KMS-11 (cell line): ENCODE measurements at regions not wholly inside any gene's neighbourhood (a gene's known extent, or its start where the extent isn't known, plus 50 kb on each side); places are given as distances from the start of the nearest gene placed in this dataset.

Source experiments
- H2AFZ ChIP-seq: fragments of 200-600 bp; sonication (generic); 2 replicates; pipeline ENCODE4 v1.6.1; 2016; ENCODE audit warnings: antibody characterized with exemption, mixed run types, low read depth
- H3K27ac ChIP-seq: fragments of 200-600 bp; sonication (generic); 2 replicates; pipeline ENCODE4 v1.6.1; 2016; ENCODE audit warnings: mild to moderate bottlenecking, mixed run types
- H3K27me3 ChIP-seq: fragments of 200-600 bp; sonication (generic); 2 replicates; pipeline ENCODE4 v1.6.1; 2017; ENCODE audit warnings: mild to moderate bottlenecking, low read depth, mixed run types, moderate library complexity; ENCODE audit not compliant: insufficient read depth
- H3K36me3 ChIP-seq: fragments of 200-600 bp; sonication (generic); 2 replicates; pipeline ENCODE4 v1.6.1; 2017; ENCODE audit warnings: mild to moderate bottlenecking, mixed run types; ENCODE audit not compliant: insufficient read depth
- H3K4me1 ChIP-seq: fragments of 200-600 bp; sonication (generic); 2 replicates; pipeline ENCODE4 v1.6.1; 2016; ENCODE audit warnings: mild to moderate bottlenecking, low read depth, mixed run types; ENCODE audit not compliant: poor library complexity, severe bottlenecking
- H3K4me2 ChIP-seq: fragments of 200-600 bp; sonication (generic); 2 replicates; pipeline ENCODE4 v1.7.0; 2016; ENCODE audit warnings: mild to moderate bottlenecking, mixed run types
- H3K4me3 ChIP-seq: fragments of 200-600 bp; sonication (generic); IDR thresholded peaks from 2 replicates; pipeline ENCODE4 v1.6.1; 2017; ENCODE audit warnings: low read depth, low read length, mixed read lengths; ENCODE audit not compliant: insufficient read depth
- H3K79me2 ChIP-seq: fragments of 200-600 bp; sonication (generic); 2 replicates; pipeline ENCODE4 v1.6.1; 2016; ENCODE audit warnings: low read depth, mixed run types; ENCODE audit not compliant: insufficient read depth
- H3K9ac ChIP-seq: fragments of 200-600 bp; sonication (generic); 2 replicates; pipeline ENCODE4 v1.6.1; 2016; ENCODE audit warnings: mild to moderate bottlenecking, mixed run types
- H4K20me1 ChIP-seq: fragments of 200-600 bp; sonication (generic); 2 replicates; pipeline ENCODE4 v1.6.1; 2016; ENCODE audit warnings: mild to moderate bottlenecking, mixed run types; ENCODE audit not compliant: insufficient read depth
- TF ChIP-seq, protein P1 (sequence below): fragments of 200-600 bp; sonication (generic); conservative IDR thresholded peaks from 2 replicates; pipeline ENCODE4 v1.6.1; 2017; ENCODE audit warnings: low read depth, mild to moderate bottlenecking, antibody characterized with exemption, low read length, moderate library complexity, mixed read lengths

DNA sequence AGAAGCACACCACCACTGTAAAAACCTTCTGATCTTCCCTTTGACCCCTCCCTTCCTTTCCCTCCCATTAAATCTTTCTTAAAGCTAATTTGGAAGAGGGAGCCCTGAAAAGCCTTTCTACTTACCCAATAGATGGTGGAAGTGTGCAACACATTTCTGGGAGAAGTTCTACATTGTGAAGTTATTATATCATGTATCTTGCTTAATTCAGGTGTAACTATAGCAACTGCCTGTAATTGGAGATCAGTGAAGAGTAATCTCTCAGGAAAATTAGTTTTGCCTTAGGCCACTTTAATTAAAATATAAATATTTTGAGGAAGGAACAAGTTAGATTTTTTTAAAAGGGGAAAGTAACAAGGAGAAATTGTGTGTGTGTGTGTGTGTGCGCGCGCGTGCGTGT, 266.0 kb downstream of the SH3BP4 start:
- H3K4me3 ChIP-seq = no peak overlapping the region
- H3K4me1 ChIP-seq = no peaks in the 10 kb centered on the region
- H3K4me2 ChIP-seq = no peak overlapping the region
- no peaks in the 10 kb centered on the region for H3K36me3 ChIP-seq
- no peak overlapping the region for H3K27ac ChIP-seq
- no peak overlapping the region for H2AFZ ChIP-seq
- no peaks in the 10 kb centered on the region for H4K20me1 ChIP-seq
- no peaks in the 10 kb centered on the region for H3K79me2 ChIP-seq
- H3K9ac ChIP-seq = no peak overlapping the region
- TF ChIP-seq, protein P1, sequence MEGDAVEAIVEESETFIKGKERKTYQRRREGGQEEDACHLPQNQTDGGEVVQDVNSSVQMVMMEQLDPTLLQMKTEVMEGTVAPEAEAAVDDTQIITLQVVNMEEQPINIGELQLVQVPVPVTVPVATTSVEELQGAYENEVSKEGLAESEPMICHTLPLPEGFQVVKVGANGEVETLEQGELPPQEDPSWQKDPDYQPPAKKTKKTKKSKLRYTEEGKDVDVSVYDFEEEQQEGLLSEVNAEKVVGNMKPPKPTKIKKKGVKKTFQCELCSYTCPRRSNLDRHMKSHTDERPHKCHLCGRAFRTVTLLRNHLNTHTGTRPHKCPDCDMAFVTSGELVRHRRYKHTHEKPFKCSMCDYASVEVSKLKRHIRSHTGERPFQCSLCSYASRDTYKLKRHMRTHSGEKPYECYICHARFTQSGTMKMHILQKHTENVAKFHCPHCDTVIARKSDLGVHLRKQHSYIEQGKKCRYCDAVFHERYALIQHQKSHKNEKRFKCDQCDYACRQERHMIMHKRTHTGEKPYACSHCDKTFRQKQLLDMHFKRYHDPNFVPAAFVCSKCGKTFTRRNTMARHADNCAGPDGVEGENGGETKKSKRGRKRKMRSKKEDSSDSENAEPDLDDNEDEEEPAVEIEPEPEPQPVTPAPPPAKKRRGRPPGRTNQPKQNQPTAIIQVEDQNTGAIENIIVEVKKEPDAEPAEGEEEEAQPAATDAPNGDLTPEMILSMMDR = no peak
- H3K27me3 ChIP-seq = no peaks in the 10 kb centered on the region

DNA sequence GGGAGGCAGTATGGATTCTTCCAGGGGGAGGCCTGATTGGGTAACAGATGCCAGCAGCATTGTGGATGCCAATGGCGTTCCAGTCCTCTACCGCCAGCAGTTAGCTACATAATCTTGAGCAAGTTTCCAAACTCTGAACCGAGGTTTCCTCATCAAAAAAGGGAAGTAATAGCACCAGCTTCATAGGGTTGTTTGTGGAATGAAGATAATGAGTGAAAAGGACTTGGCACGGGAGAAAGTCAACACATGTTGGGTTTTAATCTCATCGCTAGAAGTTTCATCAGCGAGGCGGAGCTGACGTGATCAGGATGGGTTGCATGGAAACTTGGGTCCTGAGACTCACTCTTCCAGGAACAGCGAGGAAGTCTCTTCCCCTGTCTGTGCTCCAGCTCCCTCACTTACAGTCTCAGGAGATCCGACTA, 266.7 kb downstream of the SH3BP4 start:
- no peaks in the 10 kb centered on the region for H4K20me1 ChIP-seq
- no peaks in the 10 kb centered on the region for H3K27me3 ChIP-seq
- H3K27ac ChIP-seq = no peak overlapping the region
- H3K4me1 ChIP-seq = no peaks in the 10 kb centered on the region
- TF ChIP-seq, protein P1 = no peak
- H3K4me2 ChIP-seq = no peak overlapping the region
- H2AFZ ChIP-seq = no peak overlapping the region
- H3K9ac ChIP-seq = no peak overlapping the region
- H3K79me2 ChIP-seq = no peaks in the 10 kb centered on the region
- H3K4me3 ChIP-seq = no peak overlapping the region
- H3K36me3 ChIP-seq = no peaks in the 10 kb centered on the region

GRCh38 chr2:235219048-235219447, 267.2 kb downstream of the SH3BP4 start:
- Histone ChIP-seq H3K4me1 (no peaks in the 10 kb centered on the region), H3K4me2 (no peak overlapping the region), H3K27ac (no peak overlapping the region), H4K20me1 (no peaks in the 10 kb centered on the region), H2AFZ (no peak overlapping the region), H3K9ac (no peak overlapping the region), H3K36me3 (no peaks in the 10 kb centered on the region), H3K27me3 (no peaks in the 10 kb centered on the region), H3K79me2 (no peaks in the 10 kb centered on the region), H3K4me3 (no peak overlapping the region)
- TF ChIP-seq, protein P1 = no peak

GRCh38 chr2:235220331-235220730, 268.5 kb downstream of the SH3BP4 start:
- no peaks in the 10 kb centered on the region for H3K27me3 ChIP-seq
- H3K4me3 ChIP-seq = no peak overlapping the region
- TF ChIP-seq, protein P1 = no peak
- H3K36me3 ChIP-seq = no peaks in the 10 kb centered on the region
- H3K4me2 ChIP-seq = no peak overlapping the region
- no peak overlapping the region for H2AFZ ChIP-seq
- no peak overlapping the region for H3K27ac ChIP-seq
- no peak overlapping the region for H3K9ac ChIP-seq
- H4K20me1 ChIP-seq = no peaks in the 10 kb centered on the region
- H3K79me2 ChIP-seq = no peaks in the 10 kb centered on the region
- H3K4me1 ChIP-seq = no peaks in the 10 kb centered on the region
